DOHH2 (cell line): ENCODE measurements at regions not wholly inside any gene's neighbourhood (a gene's known extent, or its start where the extent isn't known, plus 50 kb on each side); places are given as distances from the start of the nearest gene placed in this dataset.

Experiments used
- CTCF ChIP-seq: fragments of 200-600 bp; sonication (generic); IDR thresholded peaks from one replicate; pipeline ENCODE4 v1.5.1; 2014; ENCODE audit warnings: antibody characterized with exemption, mild to moderate bottlenecking, low read depth, low read length; ENCODE audit not compliant: poor library complexity, severe bottlenecking
- EZH2phosphoT487 ChIP-seq: fragments of 200-600 bp; sonication (generic); IDR thresholded peaks from 2 replicates; pipeline ENCODE4 v1.6.1; 2017; ENCODE audit warnings: borderline replicate concordance, mild to moderate bottlenecking, antibody characterized with exemption, low read length, moderate library complexity, mixed read lengths

GRCh38 chr5:105702323-105702722 lies 1968.4 kb downstream of the EFNA5 start:
- TF ChIP-seq CTCF (no peak), EZH2phosphoT487 (no peak)
